ENCODE measurements at regions not wholly inside any gene's neighbourhood (a gene's known extent, or its start where the extent isn't known, plus 50 kb on each side); places are given as distances from the start of the nearest gene placed in this dataset.

DNA sequence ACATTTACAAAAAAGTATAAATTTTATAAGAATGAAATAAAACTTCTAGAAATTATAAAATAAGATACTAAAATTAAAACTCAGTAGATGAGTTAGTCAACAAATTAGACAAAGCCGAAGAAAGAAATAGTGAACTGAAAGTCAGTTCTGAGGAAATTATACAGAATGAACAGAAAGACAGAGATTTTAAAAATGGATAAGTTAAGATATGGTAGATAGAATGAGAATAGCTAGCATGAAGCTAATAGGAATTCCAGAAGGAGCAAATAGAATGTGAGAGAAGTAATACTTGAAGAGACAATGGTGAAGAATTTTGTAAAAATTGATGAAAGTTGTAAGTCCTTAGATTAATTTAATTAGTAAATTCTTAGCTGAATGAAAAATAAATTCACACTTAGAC, 430.4 kb upstream of the RUNX1 start:
- Mint-ChIP-seq H3K4me3 (no peak overlapping the region), H3K9me3 (peaks cover 12% of the 10 kb centered on the region), H3K27ac (no peak overlapping the region), H3K36me3 (ENCODE audit: low read depth) (no peaks in the 10 kb centered on the region), H3K4me1 (no peaks in the 10 kb centered on the region), H3K27me3 (peaks cover 17% of the 10 kb centered on the region)
- POLR2A ChIA-PET: no interaction called here
- DNase-seq: no peak
- CTCF ChIA-PET: interaction anchor here (0.6 kb wide), 1 partner anchor 357 kb away, joined by 3 read pairs; no protein-coding TSS in a partner anchor
- TF ChIP-seq, protein P1, sequence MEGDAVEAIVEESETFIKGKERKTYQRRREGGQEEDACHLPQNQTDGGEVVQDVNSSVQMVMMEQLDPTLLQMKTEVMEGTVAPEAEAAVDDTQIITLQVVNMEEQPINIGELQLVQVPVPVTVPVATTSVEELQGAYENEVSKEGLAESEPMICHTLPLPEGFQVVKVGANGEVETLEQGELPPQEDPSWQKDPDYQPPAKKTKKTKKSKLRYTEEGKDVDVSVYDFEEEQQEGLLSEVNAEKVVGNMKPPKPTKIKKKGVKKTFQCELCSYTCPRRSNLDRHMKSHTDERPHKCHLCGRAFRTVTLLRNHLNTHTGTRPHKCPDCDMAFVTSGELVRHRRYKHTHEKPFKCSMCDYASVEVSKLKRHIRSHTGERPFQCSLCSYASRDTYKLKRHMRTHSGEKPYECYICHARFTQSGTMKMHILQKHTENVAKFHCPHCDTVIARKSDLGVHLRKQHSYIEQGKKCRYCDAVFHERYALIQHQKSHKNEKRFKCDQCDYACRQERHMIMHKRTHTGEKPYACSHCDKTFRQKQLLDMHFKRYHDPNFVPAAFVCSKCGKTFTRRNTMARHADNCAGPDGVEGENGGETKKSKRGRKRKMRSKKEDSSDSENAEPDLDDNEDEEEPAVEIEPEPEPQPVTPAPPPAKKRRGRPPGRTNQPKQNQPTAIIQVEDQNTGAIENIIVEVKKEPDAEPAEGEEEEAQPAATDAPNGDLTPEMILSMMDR (IDR thresholded peaks at IDR 0.05): no peak
- intact Hi-C loops (cut with micrococcal nuclease): no loop called here
- ATAC-seq (ENCODE audit: low read depth): no peak

DNA sequence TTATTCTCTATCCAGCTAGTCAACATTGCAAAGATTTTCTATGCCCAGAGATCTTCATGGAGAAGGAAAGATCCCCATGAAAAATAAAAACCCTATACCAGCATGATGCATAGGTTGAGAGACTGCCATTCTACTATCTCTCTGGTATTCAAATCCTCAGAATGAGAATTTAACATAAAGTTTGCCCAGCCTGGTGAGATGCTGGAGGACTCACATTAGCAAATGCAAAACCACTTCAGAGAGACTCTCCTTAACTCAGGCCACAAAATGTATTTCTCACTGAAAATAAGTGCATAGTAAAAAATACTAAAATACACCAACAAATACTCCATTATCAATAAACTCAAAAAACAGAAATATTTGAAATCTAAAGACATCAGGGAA, 430.0 kb upstream of the RUNX1 start:
- intact Hi-C loops (cut with micrococcal nuclease): no loop called here
- H3K4me1 Mint-ChIP-seq: no peaks in the 10 kb centered on the region

DNA sequence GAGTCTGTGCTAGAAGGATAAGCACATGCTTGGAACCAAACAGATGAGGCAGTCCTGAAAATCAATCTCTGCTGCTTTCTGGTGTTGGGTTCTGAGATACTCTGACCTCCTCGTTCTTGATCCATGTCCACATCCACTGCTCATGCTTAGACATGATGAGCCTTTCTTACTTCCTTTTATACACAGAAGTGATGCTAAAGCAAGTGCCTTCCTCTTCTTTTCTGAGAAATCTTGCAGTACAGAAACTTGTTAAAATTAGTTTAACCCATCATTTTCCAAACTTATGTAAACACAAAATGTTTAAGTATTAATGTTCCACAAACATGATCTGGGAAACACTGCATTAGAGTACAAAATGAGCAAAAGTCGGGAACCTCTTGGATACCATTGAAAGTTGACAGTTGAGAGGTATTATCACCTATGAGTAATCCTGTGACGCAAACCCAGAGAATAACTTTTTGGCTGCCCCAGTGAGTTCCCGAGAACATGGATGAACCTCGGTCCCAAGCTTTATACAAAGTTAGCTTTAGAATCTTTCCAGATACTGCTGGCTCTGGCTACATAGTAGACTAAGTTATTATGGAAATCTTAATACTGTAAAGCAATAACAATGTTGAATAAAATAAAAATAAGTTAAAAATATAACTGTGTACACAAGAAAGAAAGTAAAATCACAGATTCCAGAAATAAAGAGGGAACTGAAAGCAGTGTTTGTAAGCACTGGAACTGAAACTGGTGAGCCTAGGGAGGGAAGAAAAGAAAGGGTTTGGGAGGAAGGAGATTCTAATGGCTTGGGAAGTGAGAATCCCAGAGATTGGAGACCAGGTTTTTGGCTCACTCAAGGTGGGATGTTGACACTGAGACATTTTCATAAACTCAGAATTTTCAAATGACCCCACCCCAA, 429.3 kb upstream of the RUNX1 start:
- CTCF ChIA-PET: no interaction called here
- POLR2A ChIA-PET: no interaction called here
- intact Hi-C loops (cut with micrococcal nuclease): no loop called here
- DNase-seq (no peak), ATAC-seq (ENCODE audit: low read depth) (no peak)
- H3K27ac Mint-ChIP-seq: no peak overlapping the region
- TF ChIP-seq, protein P1 (IDR thresholded peaks at IDR 0.05): no peak
- peaks cover 12% of the 10 kb centered on the region for H3K9me3 Mint-ChIP-seq
- no peaks in the 10 kb centered on the region for H3K36me3 Mint-ChIP-seq (ENCODE audit: low read depth)
- no peak overlapping the region for H3K4me3 Mint-ChIP-seq
- peaks cover 12% of the 10 kb centered on the region for H3K27me3 Mint-ChIP-seq
- H3K4me1 Mint-ChIP-seq: no peaks in the 10 kb centered on the region

More for the DNA sequence above, 430.0 kb upstream of the RUNX1 start:
- H3K9me3 Mint-ChIP-seq: peaks cover 12% of the 10 kb centered on the region
- no peak overlapping the region for H3K4me3 Mint-ChIP-seq
- TF ChIP-seq, protein P1 (IDR thresholded peaks at IDR 0.05): no peak
- DNase-seq: no peak
- no peak overlapping the region for H3K27ac Mint-ChIP-seq
- no peaks in the 10 kb centered on the region for H3K36me3 Mint-ChIP-seq (ENCODE audit: low read depth)
- peaks cover 13% of the 10 kb centered on the region for H3K27me3 Mint-ChIP-seq
- POLR2A ChIA-PET: no interaction called here
- CTCF ChIA-PET: no interaction called here
- no peak for ATAC-seq (ENCODE audit: low read depth)

DNA sequence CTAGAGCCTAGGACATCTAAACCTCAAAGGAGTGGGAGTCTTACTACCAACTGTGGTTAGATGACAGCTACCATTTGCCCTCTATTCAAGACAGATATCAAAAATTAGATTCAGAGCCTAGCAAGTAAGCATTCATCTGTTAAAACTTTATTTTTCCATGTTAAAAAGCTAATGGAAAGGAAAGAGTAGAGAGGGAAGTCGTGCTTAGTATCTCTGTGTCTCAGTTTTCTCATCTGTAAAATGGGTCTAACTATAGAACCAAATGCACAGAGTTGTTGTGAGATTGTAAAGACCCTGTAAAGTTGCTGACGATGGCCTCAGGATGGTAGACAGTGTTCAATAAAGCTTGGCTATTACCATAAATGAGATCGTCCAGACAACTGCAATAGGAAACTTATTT, 428.5 kb upstream of the RUNX1 start:
- no peaks in the 10 kb centered on the region for H3K4me1 Mint-ChIP-seq
- CTCF ChIA-PET: no interaction called here
- TF ChIP-seq, protein P1 (IDR thresholded peaks at IDR 0.05): no peak
- no peak for ATAC-seq (ENCODE audit: low read depth)
- H3K9me3 Mint-ChIP-seq: peaks cover 12% of the 10 kb centered on the region
- no peak overlapping the region for H3K27ac Mint-ChIP-seq
- intact Hi-C loops (cut with micrococcal nuclease): no loop called here
- POLR2A ChIA-PET: no interaction called here
- no peak for DNase-seq
- no peak overlapping the region for H3K4me3 Mint-ChIP-seq
- no peaks in the 10 kb centered on the region for H3K36me3 Mint-ChIP-seq (ENCODE audit: low read depth)
- peaks cover 12% of the 10 kb centered on the region for H3K27me3 Mint-ChIP-seq

DNA sequence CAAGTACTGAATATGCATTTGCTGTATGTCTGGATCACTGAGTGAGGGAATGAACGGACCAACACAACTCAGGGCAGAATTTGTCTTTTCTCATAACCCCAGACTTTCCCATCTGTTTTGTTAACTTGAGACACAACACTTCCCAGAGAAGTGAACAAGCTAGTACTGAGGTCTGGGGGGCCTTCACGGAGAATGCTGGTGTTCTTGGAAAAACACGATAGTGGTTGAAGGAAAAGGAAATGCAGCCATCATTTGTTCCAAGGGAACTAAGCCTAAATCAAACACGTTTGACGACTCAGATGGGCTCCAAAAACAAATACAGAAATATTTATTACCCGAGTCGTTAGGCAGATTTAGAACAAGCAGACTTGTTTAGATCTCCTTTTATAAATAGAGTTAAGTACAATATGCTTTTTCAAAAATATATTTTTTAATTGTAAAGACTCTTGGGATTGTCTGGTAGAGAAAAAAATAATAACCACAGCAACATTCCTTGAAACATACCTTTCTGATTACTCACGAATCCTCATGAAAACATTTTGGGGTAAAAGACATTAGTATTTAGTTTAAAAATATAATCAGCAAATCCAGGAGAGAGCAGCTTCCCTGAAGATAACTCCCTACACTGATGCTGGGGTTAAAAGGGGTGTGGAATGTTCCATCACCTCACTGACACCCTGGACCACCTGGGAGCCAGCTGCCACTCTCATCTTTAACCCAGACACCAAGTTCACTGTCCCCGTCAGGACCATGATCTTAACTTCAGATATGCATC, 427.7 kb upstream of the RUNX1 start:
- ChIA-PET CTCF (no interaction called here), POLR2A (no interaction called here)
- H3K4me3 Mint-ChIP-seq: no peak overlapping the region
- no peaks in the 10 kb centered on the region for H3K4me1 Mint-ChIP-seq
- TF ChIP-seq, protein P1 (IDR thresholded peaks at IDR 0.05): no peak
- intact Hi-C loops (cut with micrococcal nuclease): no loop called here
- H3K9me3 Mint-ChIP-seq: peaks cover 12% of the 10 kb centered on the region
- H3K36me3 Mint-ChIP-seq (ENCODE audit: low read depth): no peaks in the 10 kb centered on the region
- DNase-seq: no peak
- H3K27me3 Mint-ChIP-seq: peaks cover 12% of the 10 kb centered on the region
- no peak for ATAC-seq (ENCODE audit: low read depth)
- H3K27ac Mint-ChIP-seq: no peak overlapping the region

Measured in activated B cell treated with CpG ODN at 0.5 μM for 24 hours (primary cell).